Ramos (cell line): ENCODE measurements at regions not wholly inside any gene's neighbourhood (a gene's known extent, or its start where the extent isn't known, plus 50 kb on each side); places are given as distances from the start of the nearest gene placed in this dataset.

Source experiments
- in situ Hi-C: fragments of 300-500 bp; cut with MboI; formaldehyde crosslinking; loops from one replicate; pipeline ENCODE4 v1.14.3; 2022; ENCODE audit warnings: low sequenced_read_pairs; ENCODE audit not compliant: unreplicated experiment

GRCh38 chr17:27970587-27970986, 71.9 kb upstream of the NLK start:
- in situ Hi-C loops, result no loop called here

GRCh38 chr17:27973258-27974044, 69.0 kb upstream of the NLK start:
- in situ Hi-C loops, result no loop called here

- in situ Hi-C loops, result no loop called here
Observed at GRCh38 chr17:27974045-27974436, 68.4 kb upstream of the NLK start.

GRCh38 chr17:27974531-27975145, 67.8 kb upstream of the NLK start:
- in situ Hi-C loops, result no loop called here

- in situ Hi-C loops, result no loop called here
Observed at GRCh38 chr17:27975146-27976011, 67.1 kb upstream of the NLK start.

GRCh38 chr17:27976331-27976730, 66.1 kb upstream of the NLK start:
- in situ Hi-C loops, result no loop called here

GRCh38 chr17:27977751-27978688, 64.5 kb upstream of the NLK start:
- in situ Hi-C loops, result no loop called here

GRCh38 chr17:27978689-27979175, 63.7 kb upstream of the NLK start:
- in situ Hi-C loops, result no loop called here

- in situ Hi-C loops, result loop anchor here (10.0 kb wide), 1 partner anchor 55 kb away; no protein-coding TSS in a partner anchor
Observed at GRCh38 chr17:27980043-27980442, 62.4 kb upstream of the NLK start.

GRCh38 chr17:27981978-27982377, 60.5 kb upstream of the NLK start:
- in situ Hi-C loops, result loop anchor here (10.0 kb wide), 1 partner anchor 57 kb away; no protein-coding TSS in a partner anchor

- in situ Hi-C loops, result loop anchor here (10.0 kb wide), 1 partner anchor 58 kb away; no protein-coding TSS in a partner anchor
Observed at GRCh38 chr17:27982688-27983087, 59.8 kb upstream of the NLK start.

GRCh38 chr17:27983853-27984252, 58.6 kb upstream of the NLK start:
- in situ Hi-C loops, result loop anchor here (10.0 kb wide), 1 partner anchor 59 kb away; no protein-coding TSS in a partner anchor

- in situ Hi-C loops, result loop anchor here (10.0 kb wide), 1 partner anchor 60 kb away; no protein-coding TSS in a partner anchor
Observed at GRCh38 chr17:27984404-27984803, 58.1 kb upstream of the NLK start.

- in situ Hi-C loops, result loop anchor here (10.0 kb wide), 1 partner anchor 60 kb away; no protein-coding TSS in a partner anchor
Observed at GRCh38 chr17:27984816-27985215, 57.7 kb upstream of the NLK start.

- in situ Hi-C loops, result loop anchor here (10.0 kb wide), 1 partner anchor 61 kb away; no protein-coding TSS in a partner anchor
Observed at GRCh38 chr17:27985306-27985705, 57.2 kb upstream of the NLK start.

GRCh38 chr17:27985736-27986399, 56.6 kb upstream of the NLK start:
- in situ Hi-C loops, result loop anchor here (10.0 kb wide), 1 partner anchor 61 kb away; no protein-coding TSS in a partner anchor

- in situ Hi-C loops, result loop anchor here (10.0 kb wide), 1 partner anchor 62 kb away; no protein-coding TSS in a partner anchor
Observed at GRCh38 chr17:27986805-27987684, 55.4 kb upstream of the NLK start.
